Keratinocyte (primary cell): ENCODE measurements at regions not wholly inside any gene's neighbourhood (a gene's known extent, or its start where the extent isn't known, plus 50 kb on each side); places are given as distances from the start of the nearest gene placed in this dataset.

ENCODE experiments used
- DNase-seq: peaks from one replicate; pipeline ENCODE4 v3.0.0-alpha.2; 2011; ENCODE audit warnings: low read depth, missing footprints, low spot score
- FAIRE-seq: peaks from 2 replicates; lab custom pipeline; 2011; peaks lifted over from hg19 to GRCh38; lab: Jason Lieb, UNC
- H2AFZ ChIP-seq: 2 replicates; pipeline ENCODE4 v1.6.0; 2012; ENCODE audit warnings: low read length, control low read depth, inconsistent platforms; ENCODE audit not compliant: control insufficient read depth
- H3K27ac ChIP-seq: 2 replicates; pipeline ENCODE4 v1.5.1; 2011; ENCODE audit warnings: low read length; ENCODE audit not compliant: control insufficient read depth, insufficient read depth
- H3K27me3 ChIP-seq: 3 replicates; pipeline ENCODE4 v1.6.0; 2011; ENCODE audit warnings: low read length; ENCODE audit not compliant: control insufficient read depth, insufficient read depth; ENCODE audit errors: extremely low read depth
- H3K36me3 ChIP-seq, 2 experiments: 2 replicates in 1 of 2; 3 replicates in 1 of 2; pipeline ENCODE4 v1.5.1; 2011; ENCODE audit warnings: low read length in 2 of 2, mild to moderate bottlenecking in 1 of 2; ENCODE audit not compliant: control insufficient read depth in 2 of 2, insufficient read depth in 2 of 2; ENCODE audit errors: extremely low read depth in 1 of 2
- H3K4me1 ChIP-seq: 3 replicates; pipeline ENCODE4 v1.5.1; 2011; ENCODE audit warnings: low read length; ENCODE audit not compliant: control insufficient read depth, insufficient read depth; ENCODE audit errors: extremely low read depth
- H3K4me2 ChIP-seq: 3 replicates; pipeline ENCODE4 v1.6.0; 2011; ENCODE audit warnings: low read depth, low read length; ENCODE audit not compliant: control insufficient read depth, insufficient read depth; ENCODE audit errors: extremely low read depth
- H3K4me3 ChIP-seq, 3 experiments: fragments of 200-600 bp in 1 of 3; sonication (generic) in 1 of 3; 2 replicates in 2 of 3; 3 replicates in 1 of 3; pipeline ENCODE4 v1.5.1; 2011 to 2016; ENCODE audit warnings: low read length in 3 of 3, mild to moderate bottlenecking in 3 of 3, control low read depth in 2 of 3, inconsistent platforms in 1 of 3, low read depth in 1 of 3, mixed read lengths in 1 of 3, mixed run types in 1 of 3, moderate library complexity in 1 of 3; ENCODE audit not compliant: control insufficient read depth in 2 of 3, insufficient read depth in 2 of 3; ENCODE audit errors: extremely low read depth in 1 of 3
- H3K79me2 ChIP-seq: 2 replicates; pipeline ENCODE4 v1.6.0; 2012; ENCODE audit warnings: low read length; ENCODE audit not compliant: control insufficient read depth, insufficient read depth
- H3K9ac ChIP-seq: 3 replicates; pipeline ENCODE4 v1.6.0; 2011; ENCODE audit warnings: low read length; ENCODE audit not compliant: control insufficient read depth, insufficient read depth; ENCODE audit errors: extremely low read depth
- H3K9me1 ChIP-seq: 3 replicates; pipeline ENCODE4 v1.6.0; 2011; ENCODE audit warnings: low read length; ENCODE audit not compliant: control insufficient read depth, insufficient read depth; ENCODE audit errors: extremely low read depth
- H3K9me3 ChIP-seq: 2 replicates; pipeline ENCODE4 v1.5.1; 2012; ENCODE audit warnings: low read depth, low read length; ENCODE audit not compliant: control insufficient read depth
- H4K20me1 ChIP-seq: 3 replicates; pipeline ENCODE4 v1.6.0; 2011; ENCODE audit warnings: low read length; ENCODE audit not compliant: control insufficient read depth, insufficient read depth; ENCODE audit errors: extremely low read depth
- EZH2 ChIP-seq: IDR thresholded peaks from one replicate; pipeline ENCODE4 v1.6.1; 2012; ENCODE audit warnings: inconsistent platforms, mild to moderate bottlenecking, low read length, moderate library complexity
- dilution Hi-C: fragments of 300-500 bp; cut with MboI; formaldehyde crosslinking; loops from one replicate; pipeline ENCODE4 v1.7.0; 2020; ENCODE audit warnings: low sequenced_read_pairs; ENCODE audit not compliant: extremely low pct_ligation_motif_present
- TF ChIP-seq, protein P1 (sequence below), 3 experiments: IDR thresholded peaks in 1 of 3; conservative IDR thresholded peaks in 1 of 3; optimal IDR thresholded peaks in 1 of 3; 2 replicates in 2 of 3; 3 replicates in 1 of 3; pipeline versions ENCODE3 to v1.5.1; 2011; ENCODE audit warnings: low read length in 3 of 3, mild to moderate bottlenecking in 3 of 3, moderate library complexity in 2 of 3, control low read depth in 1 of 3, inconsistent platforms in 1 of 3; ENCODE audit not compliant: insufficient read depth in 2 of 3; ENCODE audit errors: extremely low read depth in 1 of 3

DNA sequence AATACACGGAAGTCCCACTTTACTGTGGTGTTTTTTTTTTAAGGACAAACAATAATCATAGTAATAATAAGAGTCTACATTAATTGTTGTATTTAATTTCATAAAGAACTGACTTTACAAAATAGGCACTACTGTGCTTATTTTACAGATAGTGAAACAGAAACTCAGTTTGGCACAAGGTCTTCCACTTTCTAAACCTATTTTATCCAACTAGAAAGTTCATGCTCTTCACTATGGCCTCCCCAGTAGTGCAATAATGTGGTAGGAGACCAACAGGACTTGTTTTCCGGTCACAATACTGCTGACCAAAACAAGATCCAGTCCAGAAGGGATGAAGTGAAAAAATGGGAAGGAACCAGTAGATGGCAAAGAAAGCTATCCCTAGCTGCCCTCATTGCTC is 531.6 kb downstream of the CAAP1 start:
- TF ChIP-seq EZH2: no peak
- TF ChIP-seq, protein P1, sequence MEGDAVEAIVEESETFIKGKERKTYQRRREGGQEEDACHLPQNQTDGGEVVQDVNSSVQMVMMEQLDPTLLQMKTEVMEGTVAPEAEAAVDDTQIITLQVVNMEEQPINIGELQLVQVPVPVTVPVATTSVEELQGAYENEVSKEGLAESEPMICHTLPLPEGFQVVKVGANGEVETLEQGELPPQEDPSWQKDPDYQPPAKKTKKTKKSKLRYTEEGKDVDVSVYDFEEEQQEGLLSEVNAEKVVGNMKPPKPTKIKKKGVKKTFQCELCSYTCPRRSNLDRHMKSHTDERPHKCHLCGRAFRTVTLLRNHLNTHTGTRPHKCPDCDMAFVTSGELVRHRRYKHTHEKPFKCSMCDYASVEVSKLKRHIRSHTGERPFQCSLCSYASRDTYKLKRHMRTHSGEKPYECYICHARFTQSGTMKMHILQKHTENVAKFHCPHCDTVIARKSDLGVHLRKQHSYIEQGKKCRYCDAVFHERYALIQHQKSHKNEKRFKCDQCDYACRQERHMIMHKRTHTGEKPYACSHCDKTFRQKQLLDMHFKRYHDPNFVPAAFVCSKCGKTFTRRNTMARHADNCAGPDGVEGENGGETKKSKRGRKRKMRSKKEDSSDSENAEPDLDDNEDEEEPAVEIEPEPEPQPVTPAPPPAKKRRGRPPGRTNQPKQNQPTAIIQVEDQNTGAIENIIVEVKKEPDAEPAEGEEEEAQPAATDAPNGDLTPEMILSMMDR (optimal IDR thresholded peaks at IDR 0.05 in 1 of 3, IDR thresholded peaks at IDR 0.05 in 1 of 3, conservative IDR thresholded peaks at IDR 0.05 in 1 of 3; ENCODE audit: extremely low read depth in 1 of 3, insufficient read depth in 2 of 3, low read length in 3 of 3): no peak
- FAIRE-seq (no peak), DNase-seq (no peak)
- dilution Hi-C loops: no loop called here
- Histone ChIP-seq H3K79me2 (no peaks in the 10 kb centered on the region), H3K4me2 (no peak overlapping the region), H4K20me1 (no peaks in the 10 kb centered on the region), H3K9me3 (no peaks in the 10 kb centered on the region), H3K4me3 (no peak overlapping the region), H2AFZ (no peak overlapping the region), H3K9me1 (no peaks in the 10 kb centered on the region), H3K27me3 (no peaks in the 10 kb centered on the region), H3K9ac (no peak overlapping the region), H3K27ac (no peak overlapping the region), H3K36me3 (no peaks in the 10 kb centered on the region), H3K4me1 (no peaks in the 10 kb centered on the region)

DNA sequence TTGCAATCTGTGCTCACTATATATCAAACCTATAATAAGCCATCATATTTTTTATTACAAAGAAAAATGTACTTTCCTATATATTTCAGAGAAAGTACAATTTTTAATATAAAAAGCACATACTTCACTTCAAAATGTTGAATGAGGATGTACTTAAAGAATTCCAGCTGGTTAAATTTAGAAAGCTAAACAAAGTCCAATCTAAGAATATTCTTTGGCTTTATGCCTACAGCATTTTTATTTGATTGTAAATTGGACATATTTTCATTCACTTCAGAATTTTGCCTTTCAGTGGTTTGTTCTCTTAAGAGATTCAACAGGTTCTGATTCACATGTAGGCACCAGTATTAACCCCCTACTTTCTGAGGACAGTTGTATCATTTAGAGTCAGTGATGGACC is 533.8 kb downstream of the CAAP1 start:
- no peak overlapping the region for H3K4me2 ChIP-seq
- no peak for FAIRE-seq

More for the DNA sequence above, 533.8 kb downstream of the CAAP1 start:
- H3K4me1 ChIP-seq: no peaks in the 10 kb centered on the region
- TF ChIP-seq, protein P1 (optimal IDR thresholded peaks at IDR 0.05 in 1 of 3, IDR thresholded peaks at IDR 0.05 in 1 of 3, conservative IDR thresholded peaks at IDR 0.05 in 1 of 3; ENCODE audit: extremely low read depth in 1 of 3, insufficient read depth in 2 of 3, low read length in 3 of 3): no peak
- no peak for TF ChIP-seq EZH2
- no peaks in the 10 kb centered on the region for H3K27me3 ChIP-seq
- H4K20me1 ChIP-seq: no peaks in the 10 kb centered on the region
- H3K9me1 ChIP-seq: no peaks in the 10 kb centered on the region
- no peaks in the 10 kb centered on the region for H3K79me2 ChIP-seq
- H3K9ac ChIP-seq: no peak overlapping the region
- H3K4me3 ChIP-seq: no peak overlapping the region
- no peak for DNase-seq
- H3K9me3 ChIP-seq: no peaks in the 10 kb centered on the region
- no peaks in the 10 kb centered on the region for H3K36me3 ChIP-seq
- no peak overlapping the region for H3K27ac ChIP-seq
- H2AFZ ChIP-seq: no peak overlapping the region
- dilution Hi-C loops: no loop called here
